ENCODE measurements at regions not wholly inside any gene's neighbourhood (a gene's known extent, or its start where the extent isn't known, plus 50 kb on each side); places are given as distances from the start of the nearest gene placed in this dataset.
A peak's percentile ranks its signal among the peaks of the same experiment; 100 is the strongest.

GRCh38 chr3:177516158-177517011 lies 319.1 kb upstream of the TBL1XR1 start (continued):
- TF ChIP-seq ZNF609 (CRISPR knock-in tag; IDR thresholded peaks at IDR 0.05; ENCODE audit: borderline replicate concordance) (peak; percentile 57; the same call in 1 of the 2 replicates), ZSCAN20 (CRISPR knock-in tag; IDR thresholded peaks at IDR 0.05; ENCODE audit: borderline replicate concordance) (no peak), TAF1 (CRISPR knock-in tag; IDR thresholded peaks at IDR 0.05) (no peak), MXD1 (CRISPR knock-in tag; IDR thresholded peaks at IDR 0.05) (no peak), EHMT2 (IDR thresholded peaks at IDR 0.05; ENCODE audit: borderline replicate concordance, low read depth, low read length) (no peak), TBL1XR1 (IDR thresholded peaks at IDR 0.05; ENCODE audit: borderline replicate concordance, low read length, partially characterized antibody) (no peak), ZNF562 (CRISPR knock-in tag; IDR thresholded peaks at IDR 0.05; ENCODE audit: borderline replicate concordance) (no peak), ZNF652 (CRISPR knock-in tag; IDR thresholded peaks at IDR 0.05; ENCODE audit: borderline replicate concordance, low read depth) (no peak)
- TF ChIP-seq, protein P1, sequence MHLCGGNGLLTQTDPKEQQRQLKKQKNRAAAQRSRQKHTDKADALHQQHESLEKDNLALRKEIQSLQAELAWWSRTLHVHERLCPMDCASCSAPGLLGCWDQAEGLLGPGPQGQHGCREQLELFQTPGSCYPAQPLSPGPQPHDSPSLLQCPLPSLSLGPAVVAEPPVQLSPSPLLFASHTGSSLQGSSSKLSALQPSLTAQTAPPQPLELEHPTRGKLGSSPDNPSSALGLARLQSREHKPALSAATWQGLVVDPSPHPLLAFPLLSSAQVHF (CRISPR knock-in tag; IDR thresholded peaks at IDR 0.05), result no peak
- TF ChIP-seq, protein P2, sequence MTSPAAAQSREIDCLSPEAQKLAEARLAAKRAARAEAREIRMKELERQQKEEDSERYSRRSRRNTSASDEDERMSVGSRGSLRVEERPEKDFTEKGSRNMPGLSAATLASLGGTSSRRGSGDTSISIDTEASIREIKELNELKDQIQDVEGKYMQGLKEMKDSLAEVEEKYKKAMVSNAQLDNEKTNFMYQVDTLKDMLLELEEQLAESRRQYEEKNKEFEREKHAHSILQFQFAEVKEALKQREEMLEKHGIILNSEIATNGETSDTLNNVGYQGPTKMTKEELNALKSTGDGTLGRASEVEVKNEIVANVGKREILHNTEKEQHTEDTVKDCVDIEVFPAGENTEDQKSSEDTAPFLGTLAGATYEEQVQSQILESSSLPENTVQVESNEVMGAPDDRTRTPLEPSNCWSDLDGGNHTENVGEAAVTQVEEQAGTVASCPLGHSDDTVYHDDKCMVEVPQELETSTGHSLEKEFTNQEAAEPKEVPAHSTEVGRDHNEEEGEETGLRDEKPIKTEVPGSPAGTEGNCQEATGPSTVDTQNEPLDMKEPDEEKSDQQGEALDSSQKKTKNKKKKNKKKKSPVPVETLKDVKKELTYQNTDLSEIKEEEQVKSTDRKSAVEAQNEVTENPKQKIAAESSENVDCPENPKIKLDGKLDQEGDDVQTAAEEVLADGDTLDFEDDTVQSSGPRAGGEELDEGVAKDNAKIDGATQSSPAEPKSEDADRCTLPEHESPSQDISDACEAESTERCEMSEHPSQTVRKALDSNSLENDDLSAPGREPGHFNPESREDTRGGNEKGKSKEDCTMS (CRISPR knock-in tag; conservative IDR thresholded peaks at IDR 0.05), result no peak
- TF ChIP-seq, protein P3, sequence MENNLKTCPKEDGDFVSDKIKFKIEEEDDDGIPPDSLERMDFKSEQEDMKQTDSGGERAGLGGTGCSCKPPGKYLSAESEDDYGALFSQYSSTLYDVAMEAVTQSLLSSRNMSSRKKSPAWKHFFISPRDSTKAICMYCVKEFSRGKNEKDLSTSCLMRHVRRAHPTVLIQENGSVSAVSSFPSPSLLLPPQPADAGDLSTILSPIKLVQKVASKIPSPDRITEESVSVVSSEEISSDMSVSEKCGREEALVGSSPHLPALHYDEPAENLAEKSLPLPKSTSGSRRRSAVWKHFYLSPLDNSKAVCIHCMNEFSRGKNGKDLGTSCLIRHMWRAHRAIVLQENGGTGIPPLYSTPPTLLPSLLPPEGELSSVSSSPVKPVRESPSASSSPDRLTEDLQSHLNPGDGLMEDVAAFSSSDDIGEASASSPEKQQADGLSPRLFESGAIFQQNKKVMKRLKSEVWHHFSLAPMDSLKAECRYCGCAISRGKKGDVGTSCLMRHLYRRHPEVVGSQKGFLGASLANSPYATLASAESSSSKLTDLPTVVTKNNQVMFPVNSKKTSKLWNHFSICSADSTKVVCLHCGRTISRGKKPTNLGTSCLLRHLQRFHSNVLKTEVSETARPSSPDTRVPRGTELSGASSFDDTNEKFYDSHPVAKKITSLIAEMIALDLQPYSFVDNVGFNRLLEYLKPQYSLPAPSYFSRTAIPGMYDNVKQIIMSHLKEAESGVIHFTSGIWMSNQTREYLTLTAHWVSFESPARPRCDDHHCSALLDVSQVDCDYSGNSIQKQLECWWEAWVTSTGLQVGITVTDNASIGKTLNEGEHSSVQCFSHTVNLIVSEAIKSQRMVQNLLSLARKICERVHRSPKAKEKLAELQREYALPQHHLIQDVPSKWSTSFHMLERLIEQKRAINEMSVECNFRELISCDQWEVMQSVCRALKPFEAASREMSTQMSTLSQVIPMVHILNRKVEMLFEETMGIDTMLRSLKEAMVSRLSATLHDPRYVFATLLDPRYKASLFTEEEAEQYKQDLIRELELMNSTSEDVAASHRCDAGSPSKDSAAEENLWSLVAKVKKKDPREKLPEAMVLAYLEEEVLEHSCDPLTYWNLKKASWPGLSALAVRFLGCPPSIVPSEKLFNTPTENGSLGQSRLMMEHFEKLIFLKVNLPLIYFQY (CRISPR knock-in tag; IDR thresholded peaks at IDR 0.05; ENCODE audit: borderline replicate concordance), result peak; percentile 50; the same call in 1 of the 2 replicates
- TF ChIP-seq, protein P4, sequence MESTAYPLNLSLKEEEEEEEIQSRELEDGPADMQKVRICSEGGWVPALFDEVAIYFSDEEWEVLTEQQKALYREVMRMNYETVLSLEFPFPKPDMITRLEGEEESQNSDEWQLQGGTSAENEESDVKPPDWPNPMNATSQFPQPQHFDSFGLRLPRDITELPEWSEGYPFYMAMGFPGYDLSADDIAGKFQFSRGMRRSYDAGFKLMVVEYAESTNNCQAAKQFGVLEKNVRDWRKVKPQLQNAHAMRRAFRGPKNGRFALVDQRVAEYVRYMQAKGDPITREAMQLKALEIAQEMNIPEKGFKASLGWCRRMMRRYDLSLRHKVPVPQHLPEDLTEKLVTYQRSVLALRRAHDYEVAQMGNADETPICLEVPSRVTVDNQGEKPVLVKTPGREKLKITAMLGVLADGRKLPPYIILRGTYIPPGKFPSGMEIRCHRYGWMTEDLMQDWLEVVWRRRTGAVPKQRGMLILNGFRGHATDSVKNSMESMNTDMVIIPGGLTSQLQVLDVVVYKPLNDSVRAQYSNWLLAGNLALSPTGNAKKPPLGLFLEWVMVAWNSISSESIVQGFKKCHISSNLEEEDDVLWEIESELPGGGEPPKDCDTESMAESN (CRISPR knock-in tag; conservative IDR thresholded peaks at IDR 0.05), result no peak
